ENCODE measurements at regions not wholly inside any gene's neighbourhood (a gene's known extent, or its start where the extent isn't known, plus 50 kb on each side); places are given as distances from the start of the nearest gene placed in this dataset.

DNA sequence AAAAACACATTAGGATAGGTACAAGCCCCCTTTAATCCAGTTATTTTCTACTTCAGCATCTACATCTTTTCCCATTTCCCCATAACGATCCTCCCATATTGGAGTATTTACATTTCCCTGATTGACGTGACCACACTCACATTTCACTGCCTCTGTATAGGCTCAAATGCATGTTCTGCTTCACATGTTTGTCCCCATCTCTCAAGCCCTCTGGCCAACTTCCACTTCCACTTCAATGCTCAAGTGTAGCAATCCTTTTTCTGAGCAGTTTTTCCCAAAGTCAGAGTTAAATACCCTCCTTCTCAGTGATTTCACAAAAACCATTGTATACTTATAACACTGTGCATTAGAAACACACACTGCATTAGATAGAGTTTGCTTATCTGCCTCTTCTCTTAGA lies 61.8 kb upstream of the TTLL7 start:
- Histone ChIP-seq H3K9me3 (ENCODE audit: low read depth) (no peaks in the 10 kb centered on the region), H3K4me3 (no peak overlapping the region), H3F3A (ENCODE audit: low read depth) (no peaks in the 10 kb centered on the region), H3K4me2 (no peak overlapping the region), H4K20me1 (ENCODE audit: low read depth) (no peaks in the 10 kb centered on the region), H3K27ac (no peak overlapping the region), H3K4me1 (no peaks in the 10 kb centered on the region), H3K9ac (no peak overlapping the region), H3K27me3 (no peaks in the 10 kb centered on the region), H3K36me3 (no peaks in the 10 kb centered on the region), H3K79me2 (ENCODE audit: low read depth) (no peaks in the 10 kb centered on the region), H2AFZ (replicated peaks) (no peak overlapping the region)
- DNase-seq (ENCODE audit: low spot score): no peak
- no peaks in the 10 kb centered on the region for H3K4me1 Mint-ChIP-seq
- no peak overlapping the region for H3K27ac Mint-ChIP-seq
- H3K27me3 Mint-ChIP-seq (ENCODE audit: insufficient read depth, low read depth): no peaks in the 10 kb centered on the region
- H3K4me3 Mint-ChIP-seq: no peak overlapping the region
- no peak for TF ChIP-seq EZH2 (IDR thresholded peaks at IDR 0.05)
- no peak for TF ChIP-seq EZH2phosphoT487 (IDR thresholded peaks at IDR 0.05)
- TF ChIP-seq, protein P1, sequence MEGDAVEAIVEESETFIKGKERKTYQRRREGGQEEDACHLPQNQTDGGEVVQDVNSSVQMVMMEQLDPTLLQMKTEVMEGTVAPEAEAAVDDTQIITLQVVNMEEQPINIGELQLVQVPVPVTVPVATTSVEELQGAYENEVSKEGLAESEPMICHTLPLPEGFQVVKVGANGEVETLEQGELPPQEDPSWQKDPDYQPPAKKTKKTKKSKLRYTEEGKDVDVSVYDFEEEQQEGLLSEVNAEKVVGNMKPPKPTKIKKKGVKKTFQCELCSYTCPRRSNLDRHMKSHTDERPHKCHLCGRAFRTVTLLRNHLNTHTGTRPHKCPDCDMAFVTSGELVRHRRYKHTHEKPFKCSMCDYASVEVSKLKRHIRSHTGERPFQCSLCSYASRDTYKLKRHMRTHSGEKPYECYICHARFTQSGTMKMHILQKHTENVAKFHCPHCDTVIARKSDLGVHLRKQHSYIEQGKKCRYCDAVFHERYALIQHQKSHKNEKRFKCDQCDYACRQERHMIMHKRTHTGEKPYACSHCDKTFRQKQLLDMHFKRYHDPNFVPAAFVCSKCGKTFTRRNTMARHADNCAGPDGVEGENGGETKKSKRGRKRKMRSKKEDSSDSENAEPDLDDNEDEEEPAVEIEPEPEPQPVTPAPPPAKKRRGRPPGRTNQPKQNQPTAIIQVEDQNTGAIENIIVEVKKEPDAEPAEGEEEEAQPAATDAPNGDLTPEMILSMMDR (IDR thresholded peaks at IDR 0.05): no peak
- H3K9me3 Mint-ChIP-seq: peaks cover 2% of the 10 kb centered on the region
- no peaks in the 10 kb centered on the region for H3K36me3 Mint-ChIP-seq

DNA sequence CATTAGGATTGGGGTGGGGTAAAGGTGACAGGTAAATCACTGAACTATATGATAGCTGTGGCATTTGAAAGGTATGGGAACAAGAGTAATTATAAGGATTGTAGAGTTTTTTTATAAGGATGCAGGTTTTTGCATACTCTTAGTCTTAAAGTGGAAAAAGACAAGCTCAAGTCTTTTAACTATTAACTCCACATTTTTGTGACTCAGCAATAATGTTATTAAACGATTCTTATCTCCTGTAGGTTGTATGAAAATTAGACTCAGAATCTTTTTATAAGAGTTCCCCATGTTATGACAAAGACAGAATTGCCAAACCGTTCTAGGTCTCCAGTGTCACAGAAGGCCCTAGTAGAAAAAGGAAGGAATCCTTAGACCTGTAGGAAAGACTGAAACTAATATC lies 49.9 kb upstream of the TTLL7 start:
- no peaks in the 10 kb centered on the region for H3K9me3 Mint-ChIP-seq

More for the DNA sequence above, 49.9 kb upstream of the TTLL7 start:
- Histone ChIP-seq H3K27ac (no peak overlapping the region), H3K4me2 (no peak overlapping the region), H3K9ac (no peak overlapping the region), H3K27me3 (no peaks in the 10 kb centered on the region), H2AFZ (replicated peaks) (no peak overlapping the region), H4K20me1 (ENCODE audit: low read depth) (no peaks in the 10 kb centered on the region), H3K4me1 (no peaks in the 10 kb centered on the region), H3K9me3 (ENCODE audit: low read depth) (no peaks in the 10 kb centered on the region), H3F3A (ENCODE audit: low read depth) (no peaks in the 10 kb centered on the region), H3K4me3 (no peak overlapping the region), H3K79me2 (ENCODE audit: low read depth) (no peaks in the 10 kb centered on the region), H3K36me3 (no peaks in the 10 kb centered on the region)
- no peaks in the 10 kb centered on the region for H3K36me3 Mint-ChIP-seq
- no peaks in the 10 kb centered on the region for H3K4me1 Mint-ChIP-seq
- H3K27me3 Mint-ChIP-seq (ENCODE audit: insufficient read depth, low read depth): no peaks in the 10 kb centered on the region
- no peak for DNase-seq (ENCODE audit: low spot score)
- TF ChIP-seq EZH2 (IDR thresholded peaks at IDR 0.05) (no peak), EZH2phosphoT487 (IDR thresholded peaks at IDR 0.05) (no peak)
- TF ChIP-seq, protein P1 (IDR thresholded peaks at IDR 0.05): no peak
- no peak overlapping the region for H3K4me3 Mint-ChIP-seq
- H3K27ac Mint-ChIP-seq: no peak overlapping the region

All from neural progenitor cell (in vitro differentiated cells).